Urinary bladder (tissue), 3 donors: ENCODE measurements at regions not wholly inside any gene's neighbourhood (a gene's known extent, or its start where the extent isn't known, plus 50 kb on each side); places are given as distances from the start of the nearest gene placed in this dataset.

Experiments
- DNase-seq: peaks from one replicate; pipeline ENCODE4 v3.0.0-alpha.2; 2015; ENCODE audit errors: extremely low spot score
- H3K27ac ChIP-seq: one replicate; pipeline ENCODE4 v1.5.1; 2013; ENCODE audit warnings: low read depth, mild to moderate bottlenecking, moderate library complexity
- H3K36me3 ChIP-seq: one replicate; pipeline ENCODE4 v1.6.1; 2013; ENCODE audit warnings: mild to moderate bottlenecking, moderate library complexity; ENCODE audit not compliant: insufficient read depth
- H3K4me1 ChIP-seq: one replicate; pipeline ENCODE4 v1.6.1; 2013; ENCODE audit warnings: mild to moderate bottlenecking, moderate library complexity; ENCODE audit not compliant: insufficient read depth
- H3K4me3 ChIP-seq: one replicate; pipeline ENCODE4 v1.5.1; 2013; ENCODE audit warnings: low read depth, low read length
- WGBS: extraction: QIAGEN DNeasy Blood & Tissue Kit; methylation state at CpG from one replicate; pipeline ENCODE4 v1.1.7; 2013; 5-methylcytosine and 5-hydroxymethylcytosine counted together
- donor health status: healthy with polysubstance abuse.
- donor health status: healthy.

- no peak overlapping the region for H3K27ac ChIP-seq
- 83% methylated on average over 4 of the region's 4 CpGs for WGBS
- no peak overlapping the region for H3K4me3 ChIP-seq
- peaks cover 1% of the 10 kb centered on the region for H3K4me1 ChIP-seq
- H3K36me3 ChIP-seq, result no peaks in the 10 kb centered on the region
- DNase-seq, result no peak
Measured at GRCh38 chr15:95990833-95991232, 339.7 kb upstream of the NR2F2 start.

GRCh38 chr15:95994418-95994817 is 336.1 kb upstream of the NR2F2 start:
- no peak overlapping the region for H3K27ac ChIP-seq
- WGBS, result 88% methylated on average over 4 of the region's 4 CpGs
- H3K36me3 ChIP-seq, result no peaks in the 10 kb centered on the region
- peaks cover 1% of the 10 kb centered on the region for H3K4me1 ChIP-seq
- H3K4me3 ChIP-seq, result no peak overlapping the region
- DNase-seq, result no peak

GRCh38 chr15:95995375-95996168 is 334.9 kb upstream of the NR2F2 start:
- DNase-seq, result no peak

GRCh38 chr15:95996494-95996893 is 334.0 kb upstream of the NR2F2 start:
- WGBS, result 85% methylated on average over 4 of the region's 4 CpGs
- Histone ChIP-seq H3K36me3 (no peaks in the 10 kb centered on the region), H3K27ac (no peak overlapping the region), H3K4me3 (no peak overlapping the region), H3K4me1 (peaks cover 1% of the 10 kb centered on the region)
- DNase-seq, result no peak

More at GRCh38 chr15:95995375-95996168, 334.9 kb upstream of the NR2F2 start:
- H3K36me3 ChIP-seq, result no peaks in the 10 kb centered on the region
- H3K4me3 ChIP-seq, result no peak overlapping the region
- H3K4me1 ChIP-seq, result peaks cover 1% of the 10 kb centered on the region
- WGBS, result 69% methylated on average over 5 of the region's 5 CpGs
- no peak overlapping the region for H3K27ac ChIP-seq

GRCh38 chr15:95998935-95999334 is 331.6 kb upstream of the NR2F2 start:
- H3K36me3 ChIP-seq, result no peaks in the 10 kb centered on the region
- H3K4me3 ChIP-seq, result no peak overlapping the region
- H3K27ac ChIP-seq, result no peak overlapping the region
- no peak for DNase-seq
- 96% methylated on average over 4 of the region's 4 CpGs for WGBS
- H3K4me1 ChIP-seq, result peaks cover 1% of the 10 kb centered on the region

GRCh38 chr15:96002890-96003859 is 327.3 kb upstream of the NR2F2 start:
- no peak for DNase-seq
- Histone ChIP-seq H3K4me1 (no peaks in the 10 kb centered on the region), H3K36me3 (no peaks in the 10 kb centered on the region), H3K27ac (no peak overlapping the region), H3K4me3 (no peak overlapping the region)
- 95% methylated on average over 5 of the region's 5 CpGs for WGBS

GRCh38 chr15:96005906-96006305 is 324.6 kb upstream of the NR2F2 start:
- H3K27ac ChIP-seq, result no peak overlapping the region
- WGBS, result 44% methylated on average over 2 of the region's 2 CpGs
- no peak for DNase-seq
- H3K36me3 ChIP-seq, result no peaks in the 10 kb centered on the region
- no peak overlapping the region for H3K4me3 ChIP-seq
- H3K4me1 ChIP-seq, result no peaks in the 10 kb centered on the region

- no peak overlapping the region for H3K4me3 ChIP-seq
- no peaks in the 10 kb centered on the region for H3K36me3 ChIP-seq
- no peak for DNase-seq
- no peaks in the 10 kb centered on the region for H3K4me1 ChIP-seq
- H3K27ac ChIP-seq, result no peak overlapping the region
- WGBS, result 73% methylated on average over 5 of the region's 5 CpGs
Measured at GRCh38 chr15:96011136-96011535, 319.4 kb upstream of the NR2F2 start.

- Histone ChIP-seq H3K4me3 (no peak overlapping the region), H3K4me1 (no peaks in the 10 kb centered on the region), H3K27ac (no peak overlapping the region), H3K36me3 (no peaks in the 10 kb centered on the region)
- 62% methylated on average over 2 of the region's 2 CpGs for WGBS
- no peak for DNase-seq
Measured at GRCh38 chr15:96014939-96015338, 315.6 kb upstream of the NR2F2 start.

GRCh38 chr15:96019114-96019513 is 311.4 kb upstream of the NR2F2 start:
- WGBS, result 86% methylated on average over 6 of the region's 6 CpGs
- Histone ChIP-seq H3K36me3 (no peaks in the 10 kb centered on the region), H3K27ac (no peak overlapping the region), H3K4me3 (no peak overlapping the region), H3K4me1 (no peaks in the 10 kb centered on the region)
- no peak for DNase-seq

GRCh38 chr15:96020133-96020532 is 310.4 kb upstream of the NR2F2 start:
- Histone ChIP-seq H3K4me3 (no peak overlapping the region), H3K27ac (no peak overlapping the region), H3K36me3 (no peaks in the 10 kb centered on the region), H3K4me1 (no peaks in the 10 kb centered on the region)
- 91% methylated on average over 4 of the region's 4 CpGs for WGBS
- no peak for DNase-seq

GRCh38 chr15:96020797-96021196 is 309.7 kb upstream of the NR2F2 start:
- no peaks in the 10 kb centered on the region for H3K36me3 ChIP-seq
- WGBS, result 69% methylated on average over 3 of the region's 3 CpGs
- no peak for DNase-seq

GRCh38 chr15:96023081-96023480 is 307.4 kb upstream of the NR2F2 start:
- DNase-seq, result no peak
- no peaks in the 10 kb centered on the region for H3K4me1 ChIP-seq
- no peak overlapping the region for H3K27ac ChIP-seq
- H3K36me3 ChIP-seq, result no peaks in the 10 kb centered on the region
- H3K4me3 ChIP-seq, result no peak overlapping the region

More at GRCh38 chr15:96020797-96021196, 309.7 kb upstream of the NR2F2 start:
- Histone ChIP-seq H3K27ac (no peak overlapping the region), H3K4me1 (no peaks in the 10 kb centered on the region), H3K4me3 (no peak overlapping the region)

- Histone ChIP-seq H3K4me3 (no peak overlapping the region), H3K27ac (no peak overlapping the region), H3K4me1 (no peaks in the 10 kb centered on the region), H3K36me3 (no peaks in the 10 kb centered on the region)
- 86% methylated on average over 2 of the region's 2 CpGs for WGBS
- DNase-seq, result no peak
Measured at GRCh38 chr15:96027501-96027900, 303.0 kb upstream of the NR2F2 start.
